Astrocyte (in vitro differentiated cells and primary cell): ENCODE measurements at regions not wholly inside any gene's neighbourhood (a gene's known extent, or its start where the extent isn't known, plus 50 kb on each side); places are given as distances from the start of the nearest gene placed in this dataset.

Source experiments
- DNase-seq: peaks from one replicate; pipeline ENCODE4 v3.0.0-alpha.2; 2010; ENCODE audit warnings: low read depth
- FAIRE-seq: peaks from 2 replicates; lab custom pipeline; 2011; peaks lifted over from hg19 to GRCh38; lab: Jason Lieb, UNC
- H2AFZ ChIP-seq: 2 replicates; pipeline ENCODE4 v1.6.0; 2012; ENCODE audit warnings: low read depth, low read length, inconsistent platforms
- H3K27ac ChIP-seq: 2 replicates; pipeline ENCODE4 v1.5.1; 2011; ENCODE audit warnings: low read depth, low read length, inconsistent platforms
- H3K27me3 ChIP-seq: 2 replicates; pipeline ENCODE4 v1.6.0; 2011; ENCODE audit warnings: low read length, inconsistent platforms; ENCODE audit not compliant: insufficient read depth
- H3K36me3 ChIP-seq: 2 replicates; pipeline ENCODE4 v1.5.1; 2011; ENCODE audit warnings: low read length, inconsistent platforms; ENCODE audit not compliant: insufficient read depth
- H3K4me1 ChIP-seq: 2 replicates; pipeline ENCODE4 v1.5.1; 2011; ENCODE audit warnings: low read length, inconsistent platforms; ENCODE audit not compliant: insufficient read depth
- H3K4me2 ChIP-seq: 2 replicates; pipeline ENCODE4 v1.6.0; 2012; ENCODE audit warnings: low read length, inconsistent platforms
- H3K4me3 ChIP-seq: 2 replicates; pipeline ENCODE4 v1.5.1; 2011; ENCODE audit warnings: low read depth, mild to moderate bottlenecking, low read length, inconsistent platforms; ENCODE audit not compliant: insufficient read depth
- H3K79me2 ChIP-seq: 2 replicates; pipeline ENCODE4 v1.6.0; 2012; ENCODE audit warnings: mild to moderate bottlenecking, low read length, inconsistent platforms; ENCODE audit not compliant: insufficient read depth
- H3K9ac ChIP-seq: 2 replicates; pipeline ENCODE4 v1.6.0; 2012; ENCODE audit warnings: mild to moderate bottlenecking, low read length, inconsistent platforms
- H3K9me3 ChIP-seq: 2 replicates; pipeline ENCODE4 v1.5.1; 2012; ENCODE audit warnings: low read depth, mild to moderate bottlenecking, low read length, inconsistent platforms; ENCODE audit not compliant: insufficient read depth
- H4K20me1 ChIP-seq: 2 replicates; pipeline ENCODE4 v1.6.0; 2012; ENCODE audit warnings: low read length, inconsistent platforms; ENCODE audit not compliant: insufficient read depth
- H3K27ac Mint-ChIP-seq: one replicate; pipeline ENCODE4 v1.8.0; 2021; ENCODE audit warnings: mild to moderate bottlenecking, mixed read lengths; ENCODE audit not compliant: unreplicated experiment
- H3K27me3 Mint-ChIP-seq: one replicate; pipeline ENCODE4 v1.8.0; 2021; ENCODE audit warnings: low read depth, mixed read lengths; ENCODE audit not compliant: unreplicated experiment
- H3K36me3 Mint-ChIP-seq: one replicate; pipeline ENCODE4 v1.8.0; 2021; ENCODE audit warnings: low read depth, mixed read lengths; ENCODE audit not compliant: unreplicated experiment
- H3K4me1 Mint-ChIP-seq: one replicate; pipeline ENCODE4 v1.8.0; 2021; ENCODE audit warnings: low read depth, mixed read lengths; ENCODE audit not compliant: unreplicated experiment
- H3K4me3 Mint-ChIP-seq: one replicate; pipeline ENCODE4 v1.8.0; 2021; ENCODE audit warnings: mild to moderate bottlenecking, moderate library complexity, mixed read lengths; ENCODE audit not compliant: unreplicated experiment
- H3K9me3 Mint-ChIP-seq: one replicate; pipeline ENCODE4 v1.8.0; 2021; ENCODE audit warnings: mild to moderate bottlenecking, mixed read lengths; ENCODE audit not compliant: unreplicated experiment
- EZH2 ChIP-seq: IDR thresholded peaks from 2 replicates; pipeline ENCODE4 v1.6.1; 2012; ENCODE audit warnings: mild to moderate bottlenecking, low read length, inconsistent platforms; ENCODE audit not compliant: insufficient read depth
- TF ChIP-seq, protein P1 (sequence below): IDR thresholded peaks from 2 replicates; pipeline ENCODE4 v1.5.1; 2011; ENCODE audit warnings: low read depth, mild to moderate bottlenecking, inconsistent platforms, low read length, moderate library complexity; ENCODE audit not compliant: insufficient read depth

DNA sequence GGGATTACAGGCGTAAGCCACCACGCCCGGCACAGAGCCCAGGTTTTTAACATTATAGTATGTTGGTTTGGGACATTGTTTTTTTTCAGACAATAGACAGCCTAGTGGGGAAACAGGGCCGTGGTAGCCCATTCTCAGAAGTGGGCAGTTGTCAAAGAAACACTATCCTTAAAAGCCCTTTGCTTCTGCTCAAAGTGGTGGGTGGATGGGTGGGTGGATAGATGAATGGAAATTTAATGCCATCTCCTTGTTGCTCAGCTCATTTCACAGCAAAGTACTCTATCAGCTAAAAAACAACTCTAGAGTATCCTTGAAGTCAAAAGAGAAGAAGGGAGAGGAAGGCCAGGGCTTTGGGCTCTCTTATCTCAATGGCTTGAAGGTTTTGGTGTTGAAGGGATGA, 137.8 kb downstream of the RRAGC start:
- Histone ChIP-seq H3K9me3 (no peaks in the 10 kb centered on the region), H3K4me3 (no peak overlapping the region), H3K4me1 (no peaks in the 10 kb centered on the region), H3K9ac (no peak overlapping the region), H3K27me3 (peaks cover 6% of the 10 kb centered on the region), H2AFZ (no peak overlapping the region), H3K4me2 (no peak overlapping the region), H4K20me1 (no peaks in the 10 kb centered on the region), H3K27ac (no peak overlapping the region), H3K79me2 (no peaks in the 10 kb centered on the region), H3K36me3 (no peaks in the 10 kb centered on the region)
- FAIRE-seq (no peak), DNase-seq (no peak)
- peaks cover 33% of the 10 kb centered on the region for H3K27me3 Mint-ChIP-seq
- TF ChIP-seq EZH2: no peak
- TF ChIP-seq, protein P1, sequence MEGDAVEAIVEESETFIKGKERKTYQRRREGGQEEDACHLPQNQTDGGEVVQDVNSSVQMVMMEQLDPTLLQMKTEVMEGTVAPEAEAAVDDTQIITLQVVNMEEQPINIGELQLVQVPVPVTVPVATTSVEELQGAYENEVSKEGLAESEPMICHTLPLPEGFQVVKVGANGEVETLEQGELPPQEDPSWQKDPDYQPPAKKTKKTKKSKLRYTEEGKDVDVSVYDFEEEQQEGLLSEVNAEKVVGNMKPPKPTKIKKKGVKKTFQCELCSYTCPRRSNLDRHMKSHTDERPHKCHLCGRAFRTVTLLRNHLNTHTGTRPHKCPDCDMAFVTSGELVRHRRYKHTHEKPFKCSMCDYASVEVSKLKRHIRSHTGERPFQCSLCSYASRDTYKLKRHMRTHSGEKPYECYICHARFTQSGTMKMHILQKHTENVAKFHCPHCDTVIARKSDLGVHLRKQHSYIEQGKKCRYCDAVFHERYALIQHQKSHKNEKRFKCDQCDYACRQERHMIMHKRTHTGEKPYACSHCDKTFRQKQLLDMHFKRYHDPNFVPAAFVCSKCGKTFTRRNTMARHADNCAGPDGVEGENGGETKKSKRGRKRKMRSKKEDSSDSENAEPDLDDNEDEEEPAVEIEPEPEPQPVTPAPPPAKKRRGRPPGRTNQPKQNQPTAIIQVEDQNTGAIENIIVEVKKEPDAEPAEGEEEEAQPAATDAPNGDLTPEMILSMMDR: no peak
- H3K4me3 Mint-ChIP-seq: no peak overlapping the region
- H3K9me3 Mint-ChIP-seq: peaks cover 5% of the 10 kb centered on the region
- H3K27ac Mint-ChIP-seq: no peak overlapping the region
- no peaks in the 10 kb centered on the region for H3K36me3 Mint-ChIP-seq
- H3K4me1 Mint-ChIP-seq: peaks cover 3% of the 10 kb centered on the region

DNA sequence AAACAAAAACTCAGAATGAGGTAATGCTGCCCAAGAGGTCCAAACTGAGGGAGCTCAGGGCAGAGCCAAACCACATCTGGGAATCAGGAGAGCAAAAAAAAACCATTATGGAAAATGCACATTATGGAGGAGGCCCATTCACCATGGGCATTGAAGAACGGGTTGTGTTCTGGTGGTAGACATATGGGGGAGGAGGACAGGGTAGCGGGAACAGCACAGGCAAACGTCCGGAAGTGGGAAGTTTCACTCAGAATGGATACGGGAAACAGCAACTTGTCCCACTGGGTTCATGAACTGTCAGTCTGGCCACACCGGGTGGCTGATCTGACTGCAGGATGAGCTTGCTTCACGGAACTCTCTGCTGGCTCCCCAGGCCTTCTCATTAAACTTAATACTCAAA, 139.7 kb downstream of the RRAGC start:
- no peak overlapping the region for H2AFZ ChIP-seq
- TF ChIP-seq, protein P1: no peak
- TF ChIP-seq EZH2: no peak
- H3K27me3 Mint-ChIP-seq: peaks cover 28% of the 10 kb centered on the region
- no peaks in the 10 kb centered on the region for H3K36me3 Mint-ChIP-seq
- no peaks in the 10 kb centered on the region for H3K36me3 ChIP-seq
- no peak overlapping the region for H3K27ac ChIP-seq
- H3K79me2 ChIP-seq: no peaks in the 10 kb centered on the region
- H3K4me2 ChIP-seq: no peak overlapping the region
- no peak overlapping the region for H3K9ac ChIP-seq
- FAIRE-seq: no peak
- H3K4me1 ChIP-seq: no peaks in the 10 kb centered on the region
- H4K20me1 ChIP-seq: no peaks in the 10 kb centered on the region
- H3K9me3 ChIP-seq: no peaks in the 10 kb centered on the region
- DNase-seq: no peak
- H3K4me1 Mint-ChIP-seq: peaks cover 3% of the 10 kb centered on the region
- no peak overlapping the region for H3K4me3 ChIP-seq
- peaks cover 5% of the 10 kb centered on the region for H3K9me3 Mint-ChIP-seq
- H3K4me3 Mint-ChIP-seq: no peak overlapping the region
- H3K27me3 ChIP-seq: peaks cover 6% of the 10 kb centered on the region
- no peak overlapping the region for H3K27ac Mint-ChIP-seq

DNA sequence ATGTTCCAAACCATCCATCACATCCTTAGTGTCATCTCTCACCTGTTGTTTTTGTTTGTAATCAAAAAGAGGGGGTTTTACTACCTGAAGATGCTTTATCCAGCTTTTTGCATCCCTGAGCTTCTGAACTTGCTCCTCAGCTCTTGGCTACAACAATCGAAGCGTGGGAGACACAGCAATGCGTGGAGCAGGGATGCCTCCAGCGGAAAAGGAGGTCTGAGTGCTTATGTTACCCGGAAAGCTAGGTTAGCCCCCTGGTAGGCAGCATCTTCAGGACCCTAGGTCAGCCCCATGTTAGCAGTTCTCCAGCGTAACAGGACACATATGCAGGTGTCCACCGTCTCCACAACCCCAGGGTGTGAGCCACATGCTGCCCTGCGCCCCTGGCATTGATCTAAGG, 141.5 kb downstream of the RRAGC start:
- no peak overlapping the region for H3K4me2 ChIP-seq
- no peak overlapping the region for H3K9ac ChIP-seq
- no peaks in the 10 kb centered on the region for H3K4me1 Mint-ChIP-seq
- H3K27me3 Mint-ChIP-seq: peaks cover 25% of the 10 kb centered on the region
- H3K4me1 ChIP-seq: no peaks in the 10 kb centered on the region
- H2AFZ ChIP-seq: no peak overlapping the region
- no peaks in the 10 kb centered on the region for H4K20me1 ChIP-seq
- TF ChIP-seq, protein P1: no peak
- TF ChIP-seq EZH2: no peak
- no peak for DNase-seq
- H3K27me3 ChIP-seq: peaks cover 6% of the 10 kb centered on the region
- peaks cover 9% of the 10 kb centered on the region for H3K9me3 Mint-ChIP-seq
- no peak overlapping the region for H3K4me3 Mint-ChIP-seq
- no peak overlapping the region for H3K4me3 ChIP-seq
- no peak overlapping the region for H3K27ac ChIP-seq
- H3K27ac Mint-ChIP-seq: no peak overlapping the region
- no peak for FAIRE-seq
- H3K36me3 Mint-ChIP-seq: no peaks in the 10 kb centered on the region
- no peaks in the 10 kb centered on the region for H3K36me3 ChIP-seq
- no peaks in the 10 kb centered on the region for H3K79me2 ChIP-seq
- H3K9me3 ChIP-seq: no peaks in the 10 kb centered on the region
